Left lung (tissue), 4 donors: ENCODE measurements at regions not wholly inside any gene's neighbourhood (a gene's known extent, or its start where the extent isn't known, plus 50 kb on each side); places are given as distances from the start of the nearest gene placed in this dataset.

Source experiments
- ATAC-seq: fragments of 200-7000 bp; cut with Tn5 transposase; one replicate; pipeline ENCODE4 v1.9.1; 2020; ENCODE audit warnings: moderate library complexity
- DNase-seq, 4 donors: peaks; one replicate each; pipeline ENCODE4 v3.0.0-alpha.2; 2013 to 2020
- H3K27ac ChIP-seq, 2 donors: fragments of 200-600 bp; sonication (generic) in 1 of 2; one replicate each; pipeline versions ENCODE4 v1.5.0 to v1.8.0; 2020 to 2021
- H3K27me3 ChIP-seq, 2 donors: fragments of 200-600 bp; sonication (generic) in 1 of 2; one replicate each; pipeline versions ENCODE4 v1.5.0 to v1.8.0; 2020 to 2021
- H3K36me3 ChIP-seq, 2 donors: fragments of 200-600 bp; sonication (generic) in 1 of 2; one replicate each; pipeline versions ENCODE4 v1.5.0 to v1.8.0; 2020 to 2021
- H3K4me1 ChIP-seq, 2 donors: fragments of 200-600 bp; one replicate each; pipeline ENCODE4 v1.8.0; 2021
- H3K4me3 ChIP-seq, 2 donors: fragments of 200-600 bp; sonication (generic) in 1 of 2; one replicate each; pipeline versions ENCODE4 v1.5.0 to v1.8.0; 2020 to 2021; ENCODE audit warnings: mild to moderate bottlenecking in 1 of 2
- H3K9me3 ChIP-seq, 2 donors: fragments of 200-600 bp; sonication (generic) in 1 of 2; one replicate each; pipeline versions ENCODE4 v1.5.0 to v1.8.0; 2020 to 2021
- intact Hi-C, 2 donors: fragments of 100-400 bp; cut with DNase I; formaldehyde crosslinking; loops; one replicate each; pipeline versions ENCODE4 v1.11.2 to v1.14.2; 2022
- TF ChIP-seq, protein P1 (sequence below), 2 donors: fragments of 200-600 bp; sonication (generic) in 1 of 2; IDR thresholded peaks; one replicate each; pipeline versions ENCODE4 v1.5.0 to v1.8.0; 2021; ENCODE audit warnings: antibody characterized with exemption in 2 of 2
- donor health status: DM: no; HTN: yes; CAD: no.
- donor health status: DM: no; HTN: no; CAD: no.

DNA sequence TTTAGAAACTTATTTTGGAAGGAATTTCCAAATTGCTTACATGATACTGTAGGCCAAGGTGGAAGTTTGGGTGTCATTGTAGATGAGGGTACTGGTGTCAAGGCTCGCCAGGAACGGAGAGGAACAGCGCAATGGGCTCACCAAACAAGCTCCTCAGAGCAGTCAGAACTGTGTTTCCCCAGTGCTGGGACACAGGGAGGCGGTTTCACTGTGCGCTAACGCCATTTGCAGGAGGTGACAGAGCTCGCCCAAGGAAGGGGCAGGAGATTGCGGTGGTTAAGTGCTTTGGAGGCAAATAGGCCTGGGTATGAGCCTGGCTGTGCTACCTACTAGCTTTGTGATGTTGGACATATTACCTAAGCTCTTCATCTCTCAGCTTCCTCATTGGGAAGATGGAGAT, 57.3 kb downstream of the HHEX start:
- DNase-seq = no peak
- no peak for ATAC-seq
- no peak overlapping the region for H3K4me3 ChIP-seq
- TF ChIP-seq, protein P1, sequence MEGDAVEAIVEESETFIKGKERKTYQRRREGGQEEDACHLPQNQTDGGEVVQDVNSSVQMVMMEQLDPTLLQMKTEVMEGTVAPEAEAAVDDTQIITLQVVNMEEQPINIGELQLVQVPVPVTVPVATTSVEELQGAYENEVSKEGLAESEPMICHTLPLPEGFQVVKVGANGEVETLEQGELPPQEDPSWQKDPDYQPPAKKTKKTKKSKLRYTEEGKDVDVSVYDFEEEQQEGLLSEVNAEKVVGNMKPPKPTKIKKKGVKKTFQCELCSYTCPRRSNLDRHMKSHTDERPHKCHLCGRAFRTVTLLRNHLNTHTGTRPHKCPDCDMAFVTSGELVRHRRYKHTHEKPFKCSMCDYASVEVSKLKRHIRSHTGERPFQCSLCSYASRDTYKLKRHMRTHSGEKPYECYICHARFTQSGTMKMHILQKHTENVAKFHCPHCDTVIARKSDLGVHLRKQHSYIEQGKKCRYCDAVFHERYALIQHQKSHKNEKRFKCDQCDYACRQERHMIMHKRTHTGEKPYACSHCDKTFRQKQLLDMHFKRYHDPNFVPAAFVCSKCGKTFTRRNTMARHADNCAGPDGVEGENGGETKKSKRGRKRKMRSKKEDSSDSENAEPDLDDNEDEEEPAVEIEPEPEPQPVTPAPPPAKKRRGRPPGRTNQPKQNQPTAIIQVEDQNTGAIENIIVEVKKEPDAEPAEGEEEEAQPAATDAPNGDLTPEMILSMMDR (IDR thresholded peaks at IDR 0.05) = no peak
- H3K4me1 ChIP-seq = peaks cover 0 to 16% of the 10 kb centered on the region in 2 donors
- H3K27me3 ChIP-seq = no peaks in the 10 kb centered on the region
- no peaks in the 10 kb centered on the region for H3K36me3 ChIP-seq
- intact Hi-C loops = no loop called here
- no peaks in the 10 kb centered on the region for H3K9me3 ChIP-seq
- H3K27ac ChIP-seq = no peak overlapping the region

DNA sequence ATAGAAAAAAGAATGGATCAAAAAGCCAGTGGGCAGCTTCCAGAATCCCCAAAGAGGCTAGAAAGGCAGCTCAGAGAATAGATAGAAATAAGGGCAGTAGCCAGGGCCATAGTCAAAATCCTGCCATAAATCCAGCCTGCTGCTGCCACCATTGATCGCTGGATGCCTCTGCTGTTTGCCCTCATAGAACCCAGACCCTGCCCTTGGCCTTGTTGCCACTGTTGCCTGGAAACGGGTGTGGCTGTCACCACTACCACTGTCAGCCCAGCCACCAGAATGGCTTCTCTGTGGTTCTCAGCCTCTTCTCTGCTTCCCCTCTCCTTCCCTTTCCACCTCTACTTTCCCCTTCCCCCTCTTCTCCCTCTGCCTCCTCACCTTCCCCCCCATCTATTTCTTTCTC, 57.8 kb downstream of the HHEX start:
- intact Hi-C loops = no loop called here
- Histone ChIP-seq H3K27ac (no peak overlapping the region), H3K36me3 (no peaks in the 10 kb centered on the region), H3K4me1 (peaks cover 0 to 16% of the 10 kb centered on the region in 2 donors), H3K4me3 (no peak overlapping the region), H3K27me3 (no peaks in the 10 kb centered on the region), H3K9me3 (no peaks in the 10 kb centered on the region)
- TF ChIP-seq, protein P1 (IDR thresholded peaks at IDR 0.05) = no peak
- peak in 1 of 4 donors; percentile 47 for DNase-seq
- peak; percentile 60 for ATAC-seq

DNA sequence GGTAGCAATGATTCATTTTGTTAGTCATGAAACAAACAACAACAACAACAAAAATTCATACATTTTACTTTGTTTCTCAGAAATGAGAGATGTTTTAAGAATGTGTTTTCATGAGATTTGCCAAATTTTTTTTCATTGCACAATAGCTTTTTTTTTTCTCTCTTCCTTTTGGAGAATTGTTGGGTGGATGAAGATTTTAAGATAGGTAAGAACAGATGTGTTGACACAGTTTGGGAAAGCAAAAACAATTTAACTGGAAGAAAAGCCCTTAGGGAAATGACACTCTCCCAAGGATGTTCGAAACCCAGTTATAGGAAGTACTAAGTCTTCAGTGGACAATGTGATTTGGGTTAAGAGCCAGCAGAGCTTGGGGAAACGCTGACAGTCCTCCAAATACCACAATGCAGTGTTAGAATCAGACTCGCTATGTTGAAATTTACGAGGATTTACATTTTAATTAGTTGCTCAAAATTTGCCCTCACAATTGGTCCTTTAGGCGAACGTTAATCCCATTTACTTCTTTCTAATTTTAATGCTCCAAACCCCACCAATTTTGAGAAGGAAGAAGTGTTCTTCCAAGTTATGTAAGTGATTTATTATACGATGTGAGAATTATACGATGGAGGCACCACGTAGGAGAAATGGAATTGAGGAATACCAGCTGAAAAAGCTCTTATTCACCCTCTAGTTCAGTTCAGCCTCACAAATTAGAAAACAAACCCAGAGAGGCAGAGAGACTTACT, 61.2 kb downstream of the HHEX start:
- H3K4me1 ChIP-seq = peaks cover 0 to 25% of the 10 kb centered on the region in 2 donors
- no peaks in the 10 kb centered on the region for H3K9me3 ChIP-seq
- no peak for DNase-seq
- H3K4me3 ChIP-seq = no peak overlapping the region
- H3K36me3 ChIP-seq = no peaks in the 10 kb centered on the region
- intact Hi-C loops = loop anchor here in 1 of 2 donors (10.0 kb wide), 1 partner anchor 46 kb away; no protein-coding TSS in a partner anchor
- H3K27me3 ChIP-seq = no peaks in the 10 kb centered on the region
- peak; percentile 21 for ATAC-seq
- TF ChIP-seq, protein P1 (IDR thresholded peaks at IDR 0.05) = no peak
- no peak overlapping the region for H3K27ac ChIP-seq

DNA sequence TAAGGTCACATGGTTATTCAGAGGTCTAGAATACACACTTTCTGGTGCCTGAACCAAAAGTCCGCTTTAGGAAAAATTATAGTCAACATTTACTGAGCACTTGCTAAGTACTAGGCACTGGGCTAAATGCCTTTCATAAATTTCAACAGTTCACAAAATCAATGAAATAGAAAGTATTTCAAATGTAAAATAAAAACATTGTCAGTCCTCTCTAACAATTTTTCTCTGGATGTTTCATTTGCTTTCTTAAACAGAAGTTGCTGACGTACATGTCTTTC, 61.7 kb downstream of the HHEX start:
- Histone ChIP-seq H3K4me3 (no peak overlapping the region), H3K36me3 (no peaks in the 10 kb centered on the region), H3K9me3 (no peaks in the 10 kb centered on the region), H3K4me1 (peaks cover 3 to 30% of the 10 kb centered on the region in 2 donors), H3K27ac (no peak overlapping the region), H3K27me3 (no peaks in the 10 kb centered on the region)
- DNase-seq (no peak), ATAC-seq (no peak)
- TF ChIP-seq, protein P1 (IDR thresholded peaks at IDR 0.05) = no peak
- intact Hi-C loops = loop anchor here in 1 of 2 donors (10.0 kb wide), 1 partner anchor 47 kb away; no protein-coding TSS in a partner anchor

DNA sequence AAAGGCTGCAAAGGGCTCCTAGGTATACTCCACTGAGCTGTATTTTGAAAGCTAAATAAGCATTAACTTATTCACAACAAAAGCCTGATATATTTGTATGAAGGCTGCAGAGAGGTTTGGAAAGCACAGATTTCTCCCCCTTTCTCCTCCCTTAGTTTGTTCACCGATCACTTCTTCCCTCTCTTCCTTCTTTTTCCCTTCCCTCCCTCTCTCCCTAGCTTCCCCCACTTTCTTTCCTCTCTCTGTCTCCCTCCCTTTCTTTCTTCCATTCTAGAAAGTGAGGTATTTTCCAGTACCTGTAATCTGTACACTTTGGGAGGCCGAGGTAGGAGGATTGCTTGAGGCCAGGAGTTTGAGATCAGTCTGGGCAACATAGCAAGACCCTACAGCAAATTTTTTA, 62.1 kb downstream of the HHEX start:
- H3K4me3 ChIP-seq = no peak overlapping the region
- no peaks in the 10 kb centered on the region for H3K27me3 ChIP-seq
- no peak overlapping the region for H3K27ac ChIP-seq
- TF ChIP-seq, protein P1 (IDR thresholded peaks at IDR 0.05) = no peak
- intact Hi-C loops = loop anchor here in 1 of 2 donors (10.0 kb wide), 1 partner anchor 47 kb away; no protein-coding TSS in a partner anchor
- H3K4me1 ChIP-seq = peaks cover 7 to 34% of the 10 kb centered on the region in 2 donors
- no peaks in the 10 kb centered on the region for H3K9me3 ChIP-seq
- no peak for DNase-seq
- no peaks in the 10 kb centered on the region for H3K36me3 ChIP-seq
- no peak for ATAC-seq
